ENCODE measurements at regions not wholly inside any gene's neighbourhood (a gene's known extent, or its start where the extent isn't known, plus 50 kb on each side); places are given as distances from the start of the nearest gene placed in this dataset.

- H3K27ac ChIP-seq: no peak overlapping the region
- TF ChIP-seq CTCF (IDR thresholded peaks at IDR 0.05): no peak
- no peak for TF ChIP-seq ZFX (IDR thresholded peaks at IDR 0.05; ENCODE audit: borderline replicate concordance)
Measured at GRCh38 chr15:46786590-46787285, 930.6 kb upstream of the SEMA6D start.

GRCh38 chr15:46795685-46796084 is 921.6 kb upstream of the SEMA6D start:
- H3K27ac ChIP-seq: no peak overlapping the region
- TF ChIP-seq ZFX (IDR thresholded peaks at IDR 0.05; ENCODE audit: borderline replicate concordance) (no peak), CTCF (IDR thresholded peaks at IDR 0.05) (no peak)

- H3K27ac ChIP-seq: no peak overlapping the region
Measured at GRCh38 chr15:46808834-46809233, 908.5 kb upstream of the SEMA6D start.

GRCh38 chr15:46815240-46815639 is 902.1 kb upstream of the SEMA6D start:
- H3K27ac ChIP-seq: no peak overlapping the region
- TF ChIP-seq CTCF (IDR thresholded peaks at IDR 0.05): no peak
- TF ChIP-seq ZFX (IDR thresholded peaks at IDR 0.05; ENCODE audit: borderline replicate concordance): no peak

More at GRCh38 chr15:46808834-46809233, 908.5 kb upstream of the SEMA6D start:
- no peak for TF ChIP-seq ZFX (IDR thresholded peaks at IDR 0.05; ENCODE audit: borderline replicate concordance)
- no peak for TF ChIP-seq CTCF (IDR thresholded peaks at IDR 0.05)

GRCh38 chr15:46815765-46816164 is 901.5 kb upstream of the SEMA6D start:
- no peak for TF ChIP-seq ZFX (IDR thresholded peaks at IDR 0.05; ENCODE audit: borderline replicate concordance)
- no peak for TF ChIP-seq CTCF (IDR thresholded peaks at IDR 0.05)
- H3K27ac ChIP-seq: no peak overlapping the region

GRCh38 chr15:46848704-46849103 is 868.6 kb upstream of the SEMA6D start:
- no peak overlapping the region for H3K27ac ChIP-seq
- TF ChIP-seq ZFX (IDR thresholded peaks at IDR 0.05; ENCODE audit: borderline replicate concordance) (no peak), CTCF (IDR thresholded peaks at IDR 0.05) (no peak)

GRCh38 chr15:46853600-46853999 is 863.7 kb upstream of the SEMA6D start:
- TF ChIP-seq ZFX (IDR thresholded peaks at IDR 0.05; ENCODE audit: borderline replicate concordance): no peak
- no peak for TF ChIP-seq CTCF (IDR thresholded peaks at IDR 0.05)
- no peak overlapping the region for H3K27ac ChIP-seq
